Cardiac fibroblast (primary cell): ENCODE measurements at regions not wholly inside any gene's neighbourhood (a gene's known extent, or its start where the extent isn't known, plus 50 kb on each side); places are given as distances from the start of the nearest gene placed in this dataset.

Source experiments
- DNase-seq, 2 donors: peaks; one replicate each; pipeline versions ENCODE4 v3.0.0 to v3.0.0-alpha.2; 2010; ENCODE audit warnings: low read depth in 2 of 2
- H3K4me3 ChIP-seq, 2 donors: replicated peaks in 1 of 2; 1 replicate in 1 of 2; 2 replicates in 1 of 2; pipeline ENCODE4 v1.5.1; 2011; ENCODE audit warnings: low read depth in 2 of 2, low read length in 2 of 2, mild to moderate bottlenecking in 2 of 2, moderate library complexity in 1 of 2
- CTCF ChIP-seq: IDR thresholded peaks from one replicate; pipeline ENCODE4 v1.5.1; 2011; ENCODE audit warnings: low read depth, mild to moderate bottlenecking, low read length, inconsistent platforms

GRCh38 chr2:58876126-58876525, 635.0 kb upstream of the FANCL start:
- DNase-seq, result no peak
- H3K4me3 ChIP-seq, result no peak overlapping the region
- no peak for TF ChIP-seq CTCF

GRCh38 chr2:58875436-58875835, 634.3 kb upstream of the FANCL start:
- no peak for DNase-seq
- no peak for TF ChIP-seq CTCF
- H3K4me3 ChIP-seq, result no peak overlapping the region

GRCh38 chr2:58871469-58872142, 630.5 kb upstream of the FANCL start:
- no peak for DNase-seq
- TF ChIP-seq CTCF, result no peak
- H3K4me3 ChIP-seq, result no peak overlapping the region

GRCh38 chr2:58870704-58871103, 629.6 kb upstream of the FANCL start:
- DNase-seq, result no peak
- H3K4me3 ChIP-seq, result no peak overlapping the region
- no peak for TF ChIP-seq CTCF

GRCh38 chr2:58866946-58867345, 625.8 kb upstream of the FANCL start:
- H3K4me3 ChIP-seq, result no peak overlapping the region
- no peak for TF ChIP-seq CTCF
- no peak for DNase-seq

- no peak for DNase-seq
- no peak overlapping the region for H3K4me3 ChIP-seq
- no peak for TF ChIP-seq CTCF
Observed at GRCh38 chr2:58866527-58866926, 625.4 kb upstream of the FANCL start.

- no peak overlapping the region for H3K4me3 ChIP-seq
- no peak for TF ChIP-seq CTCF
- DNase-seq, result no peak
Observed at GRCh38 chr2:58866040-58866439, 624.9 kb upstream of the FANCL start.
